Stimulated activated CD4-positive, alpha-beta T cell treated with anti-CD3 and anti-CD28 coated beads, Interleukin-4, amount 100 ng/mL, for 24 hours (primary cell): ENCODE measurements at regions not wholly inside any gene's neighbourhood (a gene's known extent, or its start where the extent isn't known, plus 50 kb on each side); places are given as distances from the start of the nearest gene placed in this dataset.

Experiments
- DNase-seq: peaks from one replicate; pipeline ENCODE4 v3.0.0-alpha.2; 2020

DNA sequence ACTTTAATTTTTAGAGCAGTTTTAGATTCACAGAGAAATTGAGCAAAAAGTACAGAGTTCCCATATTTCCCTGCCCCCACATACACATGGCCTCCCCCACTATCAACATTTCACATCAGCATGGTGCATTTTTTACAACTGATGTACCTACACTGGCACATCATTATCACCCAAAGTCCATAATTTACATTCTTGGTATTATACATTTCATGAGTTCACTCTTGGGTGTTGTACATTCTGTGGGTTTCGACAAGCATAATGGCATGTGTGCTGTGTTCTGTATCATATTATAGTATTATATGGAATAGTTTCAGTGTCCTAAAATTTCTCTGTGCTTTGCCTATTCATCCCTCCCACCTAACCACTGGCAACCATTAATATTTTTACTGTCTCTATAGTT, 419.8 kb upstream of the THBS1 start:
- DNase-seq = no peak

DNA sequence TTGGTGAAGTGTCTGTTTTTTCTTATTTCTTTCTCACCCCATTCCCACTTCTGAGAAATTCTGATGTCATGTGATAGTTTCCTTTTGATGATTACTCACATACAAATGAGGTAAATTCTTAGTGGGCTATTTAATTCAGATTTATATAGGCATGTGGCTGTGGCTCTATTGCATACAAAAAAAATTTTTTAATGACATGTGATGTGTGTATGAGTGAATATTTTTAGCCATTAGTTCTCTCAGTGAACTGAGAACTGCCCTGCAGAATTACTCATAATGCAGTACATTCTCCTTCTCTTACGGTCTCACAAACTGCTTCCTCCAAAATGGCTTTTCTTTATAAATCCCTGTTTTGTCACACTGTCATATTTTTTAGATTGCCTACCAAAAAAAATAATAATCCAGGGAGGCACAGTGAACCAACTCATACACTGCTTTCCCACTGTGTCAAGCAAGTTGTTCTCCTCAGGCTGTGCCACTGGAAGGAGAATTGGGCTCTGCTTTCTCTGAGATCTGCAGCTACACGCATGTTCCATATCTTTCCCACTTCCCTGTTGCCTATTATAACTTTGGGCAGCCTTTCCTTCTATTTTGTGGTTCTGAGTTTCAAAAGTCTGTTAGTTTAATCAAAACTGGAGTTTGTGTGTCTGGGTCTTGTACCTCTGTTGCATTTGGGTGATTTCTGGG, 415.7 kb upstream of the THBS1 start:
- no peak for DNase-seq

DNA sequence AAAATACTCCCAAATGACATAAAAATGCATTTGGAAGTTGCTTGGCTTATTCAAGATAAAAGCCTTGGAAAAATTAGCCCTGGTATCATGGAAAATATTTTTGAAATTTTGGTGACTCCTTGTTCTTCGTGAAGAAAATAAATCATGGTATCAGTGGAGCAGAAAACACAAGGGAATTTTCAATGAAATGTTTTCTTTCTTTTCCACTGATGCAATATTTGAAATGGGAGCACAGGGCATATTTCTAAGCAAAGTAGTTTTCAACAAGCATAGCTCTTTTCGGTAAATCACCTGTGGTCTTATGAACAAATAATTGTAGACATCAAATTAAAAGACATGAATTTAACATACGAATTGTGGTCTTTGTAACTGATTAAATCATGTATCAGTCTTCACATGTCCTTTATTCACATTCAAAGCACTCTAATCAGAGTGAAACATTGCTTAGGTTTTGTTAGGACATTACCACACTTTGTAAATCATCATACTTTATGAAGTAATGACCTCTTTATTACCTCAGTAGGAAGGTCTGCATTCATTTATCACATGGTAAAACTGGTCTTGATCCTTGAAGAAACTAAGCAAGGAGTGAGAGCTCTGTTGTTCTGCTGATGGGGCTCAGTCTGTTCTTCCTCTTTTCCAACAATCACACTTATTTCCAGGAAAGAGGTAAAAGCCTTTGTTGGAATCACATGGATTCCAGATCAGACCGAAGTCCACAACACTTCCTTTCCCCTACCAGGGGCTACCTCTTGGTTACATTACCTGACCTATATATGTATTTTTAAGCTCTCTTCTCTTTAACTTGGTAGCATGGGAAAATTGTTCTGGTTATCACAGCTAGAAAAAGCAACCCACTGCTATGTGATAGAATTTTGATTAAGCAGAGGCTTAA, 413.5 kb upstream of the THBS1 start:
- DNase-seq = no peak

DNA sequence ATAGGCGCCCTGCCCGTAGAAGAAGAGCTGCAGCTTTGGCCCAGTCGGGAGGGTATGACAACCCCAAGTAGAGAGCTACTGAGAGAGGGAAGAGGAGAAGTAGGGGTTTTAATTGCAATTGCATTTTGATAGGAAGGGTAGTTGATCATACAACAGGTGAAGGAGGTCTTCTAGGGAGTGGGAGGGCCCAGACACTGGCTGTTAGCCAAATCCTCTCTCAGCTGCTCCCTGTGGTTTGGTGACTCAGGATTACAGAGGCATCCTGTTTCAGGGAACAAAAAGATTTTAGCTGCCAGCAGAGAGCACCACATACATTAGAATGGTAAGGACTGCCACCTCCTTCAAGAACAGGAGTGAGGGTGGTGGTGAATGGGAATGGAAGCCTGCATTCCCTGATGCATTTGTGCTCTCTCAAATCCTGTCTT, 408.9 kb upstream of the THBS1 start:
- peak; percentile 19 for DNase-seq

DNA sequence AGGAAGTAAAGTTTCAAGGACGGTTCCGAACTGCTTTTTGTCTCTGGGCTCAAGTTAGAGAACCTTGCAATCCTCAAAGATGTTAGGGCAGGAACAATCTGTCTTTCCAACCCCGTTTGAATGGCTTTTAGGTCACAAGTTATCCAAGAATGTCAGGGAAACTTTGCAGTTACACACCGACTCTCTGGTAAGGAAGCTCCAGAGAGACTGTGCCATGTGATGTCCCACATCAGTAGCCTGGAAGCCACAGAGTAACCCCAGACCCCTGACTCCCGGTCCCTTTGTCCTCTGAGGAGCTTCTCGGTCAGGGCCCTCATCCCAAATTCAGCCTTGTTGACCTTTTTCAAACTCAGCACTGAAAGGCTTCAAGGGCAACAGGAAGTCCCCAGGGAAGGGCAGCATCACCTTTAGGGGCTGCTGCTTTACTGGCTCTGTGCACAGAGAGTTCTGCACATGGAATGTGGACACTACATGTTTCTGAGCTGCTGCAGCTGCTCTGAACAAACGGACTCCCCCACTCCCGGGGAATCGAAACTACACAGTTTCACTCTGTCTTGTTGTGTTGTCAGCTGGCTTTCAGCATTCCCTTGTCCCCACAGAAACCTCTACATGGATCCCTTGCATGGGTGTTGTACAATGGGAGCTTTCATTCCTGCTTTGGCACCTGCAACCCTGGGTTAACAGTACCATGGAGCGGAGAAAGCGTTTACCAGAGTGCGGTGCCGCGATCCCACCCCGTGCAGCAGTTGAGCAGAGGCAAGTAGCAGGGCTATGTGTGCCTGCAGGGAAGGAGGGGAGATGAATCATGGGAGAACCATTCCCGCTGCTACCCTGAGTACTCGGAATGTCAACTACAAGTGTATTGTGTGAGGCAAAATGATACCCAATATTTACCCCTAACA, 408.2 kb upstream of the THBS1 start:
- no peak for DNase-seq

DNA sequence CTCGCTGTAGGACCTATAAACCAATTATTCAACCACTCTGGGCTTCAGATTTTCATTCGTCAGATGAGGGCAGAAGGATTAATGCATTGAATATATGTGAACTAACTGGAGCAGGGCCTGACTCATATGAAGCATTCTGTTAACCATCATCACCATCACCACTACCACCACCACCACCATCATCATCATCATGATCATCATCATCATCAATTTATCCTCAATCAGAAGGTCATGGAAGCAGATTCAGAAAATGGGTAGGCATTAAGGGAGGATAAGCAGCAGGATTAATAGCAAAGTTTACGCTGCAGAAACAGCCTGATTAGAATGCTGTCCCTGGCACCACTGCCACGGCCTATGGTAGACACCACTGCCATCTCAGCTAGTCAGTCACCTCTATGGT, 407.5 kb upstream of the THBS1 start:
- no peak for DNase-seq

DNA sequence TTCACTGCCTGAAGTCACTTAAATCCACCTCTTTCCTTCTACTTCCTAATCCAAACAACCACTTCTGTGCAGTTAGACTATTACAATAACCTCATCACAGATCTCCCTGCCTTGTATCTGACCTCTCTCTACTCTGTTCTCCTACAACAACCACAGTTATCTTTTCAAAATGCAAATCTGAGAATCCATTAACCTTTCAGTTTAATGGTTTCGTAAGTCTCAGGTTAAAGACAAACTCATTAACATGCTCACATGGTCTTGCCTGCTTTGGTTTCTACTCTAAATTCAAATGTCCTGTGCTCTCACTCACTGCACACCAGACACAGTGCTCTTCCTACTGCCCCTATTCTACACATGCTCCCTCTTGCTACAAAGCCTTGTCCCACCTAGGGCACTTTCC, 406.5 kb upstream of the THBS1 start:
- no peak for DNase-seq

DNA sequence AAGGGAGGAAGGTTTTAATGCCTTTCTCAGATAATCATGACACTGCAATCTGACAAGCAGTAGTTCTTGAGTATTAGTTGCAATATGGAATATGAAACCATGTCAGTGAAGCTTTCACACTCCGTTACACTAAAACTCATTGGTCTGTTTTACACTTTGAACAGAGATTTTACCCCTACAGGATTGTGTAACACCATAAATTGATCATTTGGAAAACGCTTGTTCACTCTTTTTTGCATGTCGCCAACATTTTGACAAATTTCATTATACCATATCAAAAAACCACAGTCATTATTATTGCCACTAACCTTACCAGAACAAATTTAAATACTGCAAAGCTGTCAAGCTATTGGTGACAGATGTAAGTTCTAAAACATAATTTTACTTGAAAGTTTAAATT, 404.8 kb upstream of the THBS1 start:
- no peak for DNase-seq

DNA sequence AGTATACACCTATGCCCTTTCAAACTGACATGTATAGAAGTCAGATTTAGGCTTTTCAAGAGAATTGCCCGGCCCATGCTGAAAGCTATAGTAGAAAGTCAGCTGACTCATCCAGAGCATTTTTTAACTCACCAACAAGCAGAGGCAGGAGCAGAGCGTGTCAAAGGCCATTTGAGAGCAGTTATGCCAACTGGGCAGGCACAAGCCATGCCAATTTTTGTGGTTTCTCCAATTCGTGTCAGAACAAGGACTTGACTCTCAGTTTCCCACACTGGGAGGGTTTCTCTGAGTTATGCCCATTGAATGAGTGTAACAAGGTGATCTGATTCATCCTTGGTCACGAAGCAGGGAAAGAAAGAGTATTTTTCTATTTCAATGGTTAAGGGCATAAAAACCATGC, 403.3 kb upstream of the THBS1 start:
- no peak for DNase-seq

DNA sequence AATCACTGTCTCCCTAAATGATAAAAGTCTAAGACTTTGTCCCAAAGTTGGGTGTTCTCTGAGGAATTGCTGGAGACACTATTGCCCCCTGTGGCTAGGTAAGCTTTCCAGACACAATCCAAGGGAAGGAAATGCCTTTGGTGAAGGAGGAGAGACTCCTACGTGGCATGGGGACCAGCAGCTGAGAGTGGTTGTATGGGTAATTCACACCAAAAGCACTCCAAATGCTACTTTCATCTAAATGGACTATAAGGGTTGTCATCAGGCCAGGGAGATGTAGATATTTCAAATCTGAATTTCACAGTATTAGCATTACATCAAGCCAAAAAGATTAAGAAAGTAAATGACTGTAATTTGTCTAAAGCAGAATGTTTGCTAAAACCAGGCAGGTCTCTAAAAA, 400.8 kb upstream of the THBS1 start:
- DNase-seq = no peak

DNA sequence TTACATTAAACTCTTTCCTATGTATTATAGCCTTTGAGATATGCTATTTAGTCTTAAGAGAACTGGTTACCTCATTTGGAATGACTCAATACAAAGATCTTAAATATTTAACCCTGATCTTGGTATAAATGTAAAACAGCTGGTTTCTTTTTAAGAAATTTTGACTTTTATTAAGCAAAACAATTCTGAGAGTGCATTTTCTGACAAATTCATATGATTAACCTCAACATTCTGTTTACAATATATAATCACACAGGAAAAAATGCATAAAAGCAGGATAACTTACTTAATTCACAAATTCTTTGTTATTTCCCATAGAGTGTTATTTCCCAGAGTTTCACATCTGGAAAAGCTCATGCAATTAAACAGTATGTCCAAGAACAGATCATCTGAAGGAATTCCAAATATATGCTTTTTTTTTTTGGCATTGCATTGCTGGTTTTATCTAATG, 400.4 kb upstream of the THBS1 start:
- DNase-seq = no peak

DNA sequence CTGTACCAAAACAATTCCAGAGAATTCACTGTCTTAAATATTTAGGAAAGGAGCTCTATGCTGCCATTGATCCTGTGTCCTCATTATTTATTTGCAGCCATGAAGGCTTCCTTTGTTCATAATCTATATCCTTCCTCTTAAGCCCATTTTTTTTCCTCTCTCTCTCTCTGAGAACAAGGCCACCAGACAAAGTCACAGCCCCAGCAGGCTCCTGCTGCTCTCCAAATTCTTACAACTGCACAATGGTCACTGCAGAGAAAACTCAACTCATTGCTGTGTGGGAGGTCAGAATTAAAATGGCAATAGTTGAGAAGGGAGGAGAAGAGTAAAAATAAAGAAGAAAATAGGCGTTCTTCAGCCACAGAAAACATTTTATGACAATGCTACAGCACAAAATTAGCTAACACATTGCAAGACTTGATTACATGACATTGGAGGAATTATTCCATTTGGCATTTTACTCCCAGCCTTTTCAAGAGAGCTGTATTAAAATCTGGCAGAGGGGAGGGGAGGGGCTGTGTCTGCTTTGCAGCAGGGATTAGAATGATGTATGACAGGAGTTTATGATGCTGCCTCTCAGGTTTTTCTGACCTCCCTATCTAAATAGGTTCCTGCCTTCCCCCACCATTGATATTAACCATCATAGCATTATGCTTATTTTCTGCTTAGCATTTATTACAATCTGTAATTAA, 399.7 kb upstream of the THBS1 start:
- no peak for DNase-seq

DNA sequence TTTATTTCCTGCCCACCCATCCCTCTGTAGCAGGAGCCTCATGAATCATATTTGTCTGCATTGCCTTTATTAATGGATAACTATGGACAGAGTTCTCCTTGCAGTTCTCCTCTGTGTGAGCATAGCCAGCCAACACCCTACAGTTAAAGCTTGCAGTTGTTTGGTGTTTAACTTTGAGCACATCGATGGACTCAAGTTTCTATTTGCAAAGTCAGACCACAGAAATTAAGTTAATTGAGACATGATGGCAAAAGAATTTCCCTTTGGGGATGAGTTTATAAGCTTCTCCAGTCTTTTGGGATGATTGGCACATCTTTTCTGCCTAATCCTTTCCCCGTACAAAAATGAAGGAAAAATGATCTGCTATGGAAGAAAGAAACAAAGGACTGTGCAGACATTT, 398.9 kb upstream of the THBS1 start:
- no peak for DNase-seq

DNA sequence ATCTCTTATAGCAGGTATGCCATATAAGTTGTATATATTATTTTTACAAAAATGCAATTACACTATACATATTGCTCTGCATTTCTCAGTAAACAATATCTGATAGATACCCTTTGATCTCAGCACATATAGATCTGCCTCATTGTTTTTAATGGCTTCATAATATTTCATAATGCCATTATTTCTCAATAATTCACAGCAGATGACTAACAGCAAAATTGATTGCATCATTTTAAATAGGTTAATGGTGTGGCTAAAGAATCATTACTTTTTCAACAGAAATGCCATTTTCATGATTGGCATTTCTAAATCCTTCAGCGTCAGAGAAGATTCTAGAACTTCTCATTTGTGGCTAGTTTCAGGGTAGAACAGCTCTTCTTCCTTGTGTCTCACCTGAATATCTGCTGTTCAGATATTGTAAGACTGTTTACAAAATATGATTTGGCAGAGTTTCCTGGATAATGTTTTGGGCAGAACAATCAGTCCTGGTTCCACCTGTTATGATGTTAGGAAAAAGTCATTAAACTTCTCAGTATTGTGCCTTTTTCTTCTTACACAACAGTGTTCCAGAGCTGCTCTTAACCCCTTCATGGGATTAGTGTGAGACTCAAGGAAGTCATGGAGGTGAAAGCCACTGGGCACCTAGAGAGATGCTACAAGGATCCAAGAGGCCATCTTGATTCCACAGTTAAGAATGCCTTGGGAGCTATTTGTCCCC, 397.6 kb upstream of the THBS1 start:
- no peak for DNase-seq

DNA sequence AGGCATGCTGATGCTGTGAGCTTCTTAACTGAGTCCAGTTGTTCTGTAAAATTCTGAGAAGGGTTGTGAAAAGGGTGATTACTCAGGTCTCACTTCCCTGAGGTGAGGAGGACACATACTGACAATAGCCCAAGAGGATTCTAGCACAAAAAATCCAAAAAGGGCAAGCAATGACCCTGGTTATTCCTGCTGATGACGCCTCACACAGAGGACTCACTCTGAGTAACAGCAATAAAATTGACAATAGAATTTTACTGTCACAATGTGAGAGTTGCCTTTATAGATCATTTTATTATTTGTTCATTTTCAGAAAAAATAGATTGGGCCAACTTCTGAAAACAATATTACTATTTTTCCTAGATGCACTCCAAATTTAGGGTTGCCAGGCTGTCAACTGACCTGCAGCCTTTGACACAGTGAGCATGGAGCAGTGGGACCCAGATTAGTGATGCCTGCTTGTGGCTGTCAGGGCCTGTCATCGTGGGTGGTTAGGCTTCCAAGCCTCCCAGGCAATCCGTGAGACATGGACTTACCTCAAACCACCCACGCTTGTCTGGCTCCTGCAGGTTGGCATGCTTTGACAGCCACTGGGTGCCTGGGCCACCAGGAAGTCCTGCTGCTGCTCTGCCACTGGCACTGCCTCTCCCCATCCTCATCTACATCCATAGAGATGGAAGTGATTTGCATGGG, 396.0 kb upstream of the THBS1 start:
- no peak for DNase-seq

DNA sequence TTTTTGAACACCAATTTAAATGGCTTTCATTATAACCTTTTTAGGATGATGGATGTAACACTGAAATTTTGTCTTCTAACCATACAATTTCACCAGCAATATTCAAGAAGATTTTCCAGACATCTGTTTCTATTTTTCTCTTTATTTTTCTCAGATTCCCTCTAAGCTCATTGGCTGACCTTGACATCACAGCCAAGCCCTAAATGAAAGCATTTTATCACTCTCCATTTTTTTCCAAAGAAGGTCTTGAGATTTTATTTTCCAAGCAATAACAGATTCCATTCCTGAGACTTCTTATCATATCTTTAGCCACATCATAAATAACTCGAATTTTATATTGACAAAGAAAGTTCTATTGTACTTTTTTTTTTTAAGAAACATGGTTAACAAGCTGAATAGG, 392.6 kb upstream of the THBS1 start:
- no peak for DNase-seq

DNA sequence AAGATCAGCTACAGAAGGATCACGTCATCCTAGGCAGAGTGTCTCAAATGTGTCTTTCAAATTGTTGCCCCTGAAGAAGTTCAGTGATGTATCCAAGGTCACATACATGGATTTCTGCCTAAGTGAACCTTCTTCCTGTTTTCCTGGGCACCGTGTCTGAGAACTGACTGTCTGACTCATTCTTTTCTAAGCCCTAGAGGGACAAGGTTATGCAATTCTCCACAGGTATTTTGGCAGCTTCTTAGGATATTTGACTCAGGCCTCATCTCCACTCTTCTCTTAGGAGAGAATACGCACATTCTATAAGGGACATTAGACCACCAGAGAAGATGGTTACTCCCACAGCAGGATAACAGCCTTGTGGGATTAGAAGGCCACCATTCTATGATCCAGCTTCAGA, 391.9 kb upstream of the THBS1 start:
- no peak for DNase-seq

DNA sequence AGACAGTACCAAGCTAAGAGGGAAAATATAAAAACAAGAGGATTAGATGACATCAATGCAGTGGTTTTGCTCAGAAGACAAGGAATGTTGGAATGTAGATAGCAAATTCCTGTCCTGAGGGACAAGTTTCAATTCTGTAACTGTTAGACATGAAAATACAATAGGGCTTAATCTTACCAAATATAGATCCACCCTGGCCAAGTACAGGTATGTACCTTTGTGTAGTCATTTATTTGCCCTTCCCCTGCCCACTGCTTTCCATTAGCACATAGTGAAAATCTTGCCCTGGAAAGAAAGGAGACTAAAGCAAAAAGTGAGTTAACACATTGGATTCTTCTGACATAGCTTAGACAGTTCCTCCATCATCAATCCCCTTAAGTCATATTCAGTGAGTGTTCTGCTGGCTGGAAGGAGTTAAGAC, 389.0 kb upstream of the THBS1 start:
- DNase-seq = no peak

DNA sequence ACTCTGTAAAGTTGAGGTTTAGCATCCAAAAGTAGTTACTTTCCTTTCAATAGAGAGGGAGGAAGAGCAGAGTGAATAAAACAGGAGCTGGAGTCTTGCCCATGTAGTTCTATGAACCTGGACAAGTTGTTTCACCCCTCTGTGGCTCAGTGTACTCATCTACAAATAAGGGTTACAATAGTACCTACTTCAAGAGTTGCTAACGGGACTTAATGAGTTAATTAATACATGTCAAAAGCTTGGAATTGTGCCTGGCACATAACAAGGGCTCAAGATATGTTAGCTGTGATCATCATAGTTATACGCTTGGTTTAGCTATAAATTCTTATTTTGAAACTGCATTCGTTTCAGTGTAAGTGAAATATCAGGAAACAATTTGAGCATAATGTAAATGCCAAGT, 388.5 kb upstream of the THBS1 start:
- DNase-seq = no peak

DNA sequence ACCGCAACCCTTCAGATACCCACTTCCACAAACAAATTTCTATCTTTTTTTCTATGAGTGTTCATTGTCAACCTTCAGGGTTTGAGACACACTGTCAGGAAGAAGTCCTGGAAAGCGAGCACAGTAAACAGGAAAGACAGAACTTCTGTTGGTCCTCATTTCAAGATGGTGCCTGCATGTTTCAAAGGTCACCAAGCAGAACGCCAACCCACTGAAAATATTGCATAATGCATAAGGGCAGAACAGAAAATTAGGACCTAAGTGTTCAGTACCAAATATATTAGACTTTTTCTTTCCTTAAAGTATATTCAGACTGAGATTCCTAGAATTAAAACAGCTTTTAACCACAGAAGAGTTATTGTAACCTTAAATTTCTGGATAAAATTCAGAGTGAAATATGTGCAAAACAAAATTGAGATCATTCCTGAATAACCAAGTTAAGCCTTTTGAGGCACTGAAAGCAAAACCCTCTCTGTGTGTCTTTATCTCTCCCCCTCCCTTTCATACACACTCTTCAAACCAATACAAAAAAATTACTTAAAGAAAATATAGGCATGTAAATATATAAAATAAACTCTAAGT, 387.8 kb upstream of the THBS1 start:
- no peak for DNase-seq

DNA sequence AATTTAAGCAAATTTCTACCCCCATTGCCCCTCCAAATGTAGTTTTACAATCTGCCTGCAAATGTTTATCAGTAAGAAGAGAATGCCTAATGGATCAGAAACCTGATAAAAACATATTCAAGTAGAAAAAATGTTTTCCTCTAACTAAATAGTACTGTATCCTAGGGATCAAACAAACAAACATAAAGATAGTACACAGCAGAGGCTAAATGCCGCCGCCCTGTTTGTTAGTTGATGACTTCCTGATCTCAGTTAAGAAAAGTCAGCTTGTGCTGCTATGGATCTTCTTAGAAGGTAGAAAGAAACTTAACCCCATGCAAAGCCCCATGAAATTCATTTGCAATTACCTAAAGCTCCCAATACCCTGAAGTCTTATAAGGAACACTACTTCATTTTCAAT, 387.3 kb upstream of the THBS1 start:
- DNase-seq = no peak
